OCI-LY1 (cell line): ENCODE measurements at regions not wholly inside any gene's neighbourhood (a gene's known extent, or its start where the extent isn't known, plus 50 kb on each side); places are given as distances from the start of the nearest gene placed in this dataset.

Source experiments
- H2AFZ ChIP-seq: fragments of 200-600 bp; sonication (generic), shearing (Covaris generic); 2 replicates; pipeline ENCODE4 v1.6.0; 2014; ENCODE audit warnings: antibody characterized with exemption, mild to moderate bottlenecking, low read length
- H3F3A ChIP-seq: fragments of 200-600 bp; sonication (generic), shearing (Covaris generic); 2 replicates; pipeline ENCODE4 v1.6.0; 2014; ENCODE audit warnings: mild to moderate bottlenecking, antibody characterized with exemption, low read length, moderate library complexity; ENCODE audit not compliant: insufficient read depth
- H3K27ac ChIP-seq: fragments of 200-600 bp; sonication (generic); 2 replicates; pipeline ENCODE4 v1.5.1; 2014; ENCODE audit warnings: low read length, mixed run types, mild to moderate bottlenecking, low read depth; ENCODE audit not compliant: poor library complexity, severe bottlenecking
- H3K27me3 ChIP-seq: fragments of 200-600 bp; sonication (generic); 2 replicates; pipeline ENCODE4 v1.6.0; 2014; ENCODE audit warnings: antibody characterized with exemption, mild to moderate bottlenecking, low read length, moderate library complexity; ENCODE audit not compliant: insufficient read depth
- H3K36me3 ChIP-seq: fragments of 200-600 bp; sonication (generic); 2 replicates; pipeline ENCODE4 v1.6.1; 2014; ENCODE audit warnings: mild to moderate bottlenecking, antibody characterized with exemption, low read length, moderate library complexity, mixed read lengths; ENCODE audit not compliant: insufficient read depth
- H3K4me1 ChIP-seq: fragments of 200-600 bp; sonication (generic); 2 replicates; pipeline ENCODE4 v1.5.1; 2014; ENCODE audit warnings: mild to moderate bottlenecking, low read length, moderate library complexity; ENCODE audit not compliant: insufficient read depth, severe bottlenecking
- H3K4me2 ChIP-seq: fragments of 200-600 bp; sonication (generic), shearing (Covaris generic); 2 replicates; pipeline ENCODE4 v1.6.1; 2014; ENCODE audit warnings: low read length
- H3K4me3 ChIP-seq: fragments of 200-600 bp; sonication (generic); 2 replicates; pipeline ENCODE4 v1.5.1; 2014; ENCODE audit warnings: low read length, low read depth, mild to moderate bottlenecking, mixed read lengths; ENCODE audit not compliant: poor library complexity, severe bottlenecking
- H3K79me2 ChIP-seq: fragments of 200-600 bp; shearing (Covaris generic); 2 replicates; pipeline ENCODE4 v1.6.1; 2016; ENCODE audit warnings: mixed run types, low read length, mixed read lengths; ENCODE audit not compliant: insufficient read depth
- H3K9ac ChIP-seq: fragments of 200-600 bp; sonication (generic), shearing (Covaris generic); 2 replicates; pipeline ENCODE4 v1.6.1; 2014; ENCODE audit warnings: mild to moderate bottlenecking, low read length, mixed read lengths
- H3K9me2 ChIP-seq: fragments of 200-600 bp; sonication (generic), shearing (Covaris generic); 2 replicates; pipeline ENCODE4 v1.6.1; 2014; ENCODE audit warnings: low read depth, mild to moderate bottlenecking, low read length, mixed read lengths
- H3K9me3 ChIP-seq: fragments of 200-600 bp; shearing (Covaris generic); 2 replicates; pipeline ENCODE4 v1.6.1; 2014; ENCODE audit warnings: low read length, mixed read lengths
- H4K20me1 ChIP-seq: fragments of 200-600 bp; sonication (generic), shearing (Covaris generic); 2 replicates; pipeline ENCODE4 v1.6.0; 2016; ENCODE audit warnings: mild to moderate bottlenecking, low read length; ENCODE audit not compliant: insufficient read depth
- CTCF ChIP-seq: fragments of 200-600 bp; sonication (generic), shearing (Covaris generic); IDR thresholded peaks from 2 replicates; pipeline ENCODE4 v1.5.1; 2017; ENCODE audit warnings: mild to moderate bottlenecking, antibody characterized with exemption, low read length, moderate library complexity, mixed read lengths
- EZH2 ChIP-seq: fragments of 200-600 bp; sonication (generic), shearing (Covaris generic); IDR thresholded peaks from 2 replicates; pipeline ENCODE4 v1.8.0; 2017; ENCODE audit warnings: borderline replicate concordance, mixed run types, mild to moderate bottlenecking, antibody characterized with exemption, low read length, moderate library complexity, mixed read lengths

GRCh38 chr5:74161170-74161569 is 479.4 kb downstream of the ENC1 start:
- Histone ChIP-seq H3K4me1 (no peaks in the 10 kb centered on the region), H4K20me1 (no peaks in the 10 kb centered on the region), H3F3A (no peaks in the 10 kb centered on the region), H3K27me3 (0 out of 2 replicates have a peak, but pooled peaks cover 3% of the 10 kb centered on the region), H3K4me2 (no peak overlapping the region), H3K9me2 (no peaks in the 10 kb centered on the region), H3K9me3 (no peaks in the 10 kb centered on the region), H3K4me3 (no peak overlapping the region), H3K27ac (no peak overlapping the region), H2AFZ (no peak overlapping the region), H3K36me3 (no peaks in the 10 kb centered on the region), H3K79me2 (no peaks in the 10 kb centered on the region), H3K9ac (no peak overlapping the region)
- TF ChIP-seq EZH2 (no peak), CTCF (no peak)

- Histone ChIP-seq H2AFZ (no peak overlapping the region), H3K27me3 (no peaks in the 10 kb centered on the region), H3K4me3 (no peak overlapping the region), H3K9me3 (no peaks in the 10 kb centered on the region), H3K4me2 (no peak overlapping the region), H4K20me1 (no peaks in the 10 kb centered on the region), H3K36me3 (no peaks in the 10 kb centered on the region), H3K79me2 (no peaks in the 10 kb centered on the region), H3K27ac (no peak overlapping the region), H3K9me2 (no peaks in the 10 kb centered on the region), H3K4me1 (no peaks in the 10 kb centered on the region), H3K9ac (no peak overlapping the region), H3F3A (no peaks in the 10 kb centered on the region)
- no peak for TF ChIP-seq EZH2
- TF ChIP-seq CTCF, result no peak
Observed at GRCh38 chr5:74156728-74157383, 483.7 kb downstream of the ENC1 start.

GRCh38 chr5:74155501-74155900 is 485.0 kb downstream of the ENC1 start:
- Histone ChIP-seq H3K4me1 (no peaks in the 10 kb centered on the region), H3K9ac (no peak overlapping the region), H2AFZ (no peak overlapping the region), H3K9me3 (no peaks in the 10 kb centered on the region), H3K27ac (no peak overlapping the region), H4K20me1 (no peaks in the 10 kb centered on the region), H3K9me2 (no peaks in the 10 kb centered on the region), H3K4me3 (no peak overlapping the region), H3K4me2 (no peak overlapping the region), H3K79me2 (no peaks in the 10 kb centered on the region), H3K36me3 (no peaks in the 10 kb centered on the region), H3F3A (no peaks in the 10 kb centered on the region), H3K27me3 (no peaks in the 10 kb centered on the region)
- no peak for TF ChIP-seq CTCF
